ENCODE measurements at regions not wholly inside any gene's neighbourhood (a gene's known extent, or its start where the extent isn't known, plus 50 kb on each side); places are given as distances from the start of the nearest gene placed in this dataset.

- Histone ChIP-seq H3K27ac (ENCODE audit: control insufficient read depth, insufficient read depth) (no peak overlapping the region), H3K4me3 (no peak overlapping the region), H2AFZ (ENCODE audit: control insufficient read depth, low read depth, low read length) (no peak overlapping the region), H3K36me3 (ENCODE audit: control insufficient read depth in 2 of 2, insufficient read depth in 2 of 2, low read length in 1 of 2) (no peaks in the 10 kb centered on the region), H3K4me1 (ENCODE audit: control insufficient read depth, insufficient read depth, low read length) (no peaks in the 10 kb centered on the region), H3K9ac (ENCODE audit: control insufficient read depth, insufficient read depth, low read length) (no peak overlapping the region), H3K9me3 (replicated peaks; ENCODE audit: control insufficient read depth, insufficient read depth, low read length) (no peaks in the 10 kb centered on the region), H3K27me3 (replicated peaks in 1 of 2; ENCODE audit: control insufficient read depth in 2 of 2, insufficient read depth in 2 of 2, low read length in 1 of 2) (peaks cover 0 to 6% of the 10 kb centered on the region in 2 experiments; a peak in 2 of 4 replicates), H4K20me1 (ENCODE audit: control insufficient read depth, insufficient read depth) (no peaks in the 10 kb centered on the region), H3K4me2 (ENCODE audit: control insufficient read depth, insufficient read depth) (no peak overlapping the region), H3K79me2 (ENCODE audit: control insufficient read depth, insufficient read depth, low read length) (no peaks in the 10 kb centered on the region)
- ChIA-PET CTCF (no interaction called here), SMC1A (ENCODE audit: uncharacterized antibody, unreplicated experiment) (no interaction called here), RAD21 (ENCODE audit: unreplicated experiment) (no interaction called here), POLR2A (no interaction called here)
- ATAC-seq (no peak), FAIRE-seq (no peak), DNase-seq (ENCODE audit: low read depth, low spot score) (no peak)
- in situ Hi-C loops (cut with MboI) (no loop called here), intact Hi-C loops (cut with micrococcal nuclease; ENCODE audit: unreplicated experiment) (no loop called here)
- TF ChIP-seq CTCF (IDR thresholded peaks at IDR 0.05 in 2 of 3, conservative IDR thresholded peaks at IDR 0.05 in 1 of 3; ENCODE audit: control insufficient read depth in 2 of 3, extremely low read depth in 1 of 3, insufficient read depth in 1 of 3, low read depth in 3 of 3, low read length in 3 of 3) (no peak), PAX8 (IDR thresholded peaks at IDR 0.05) (no peak), MTA2 (IDR thresholded peaks at IDR 0.05; ENCODE audit: low read depth) (no peak), PAX5 (IDR thresholded peaks at IDR 0.05; ENCODE audit: borderline replicate concordance, low read depth, low read length) (no peak), BRCA1 (IDR thresholded peaks at IDR 0.05; ENCODE audit: low read depth, low read length) (no peak), LARP7 (IDR thresholded peaks at IDR 0.05) (no peak), KAT2A (conservative IDR thresholded peaks at IDR 0.05; ENCODE audit: control insufficient read depth, low read depth, low read length) (no peak)
- BruUV-seq (replicated peaks) = no TSS peak
- WGBS (ENCODE audit: insufficient coverage, insufficient replicate concordance, low lambda C conversion rate, missing lambda C conversion rate) = 0% methylated on average over 1 of the region's 1 CpG
Observed at GRCh38 chr20:2245637-2246036, 50.2 kb upstream of the TGM3 start.

All from GM12878 (cell line).